GM06990 (cell line): ENCODE measurements at regions not wholly inside any gene's neighbourhood (a gene's known extent, or its start where the extent isn't known, plus 50 kb on each side); places are given as distances from the start of the nearest gene placed in this dataset.

ENCODE experiments used
- DNase-seq: peaks from one replicate; pipeline ENCODE4 v3.0.0-alpha.2; 2011; ENCODE audit not compliant: insufficient read length; ENCODE audit errors: extremely low read depth
- H3K27me3 ChIP-seq: replicated peaks from 2 replicates; pipeline ENCODE4 v1.6.0; 2011; ENCODE audit warnings: low read length; ENCODE audit not compliant: control insufficient read depth, insufficient read depth
- H3K36me3 ChIP-seq: 2 replicates; pipeline ENCODE4 v1.5.1; 2011; ENCODE audit warnings: low read length; ENCODE audit not compliant: control insufficient read depth, insufficient read depth
- H3K4me3 ChIP-seq: replicated peaks from 2 replicates; pipeline ENCODE4 v1.5.1; 2011; ENCODE audit warnings: low read depth, mild to moderate bottlenecking, control low read depth, low read length
- CTCF ChIP-seq: IDR thresholded peaks from 2 replicates; pipeline ENCODE4 v1.5.1; 2011; ENCODE audit warnings: low read length, control low read depth, mild to moderate bottlenecking, inconsistent platforms; ENCODE audit not compliant: insufficient read depth, poor library complexity, severe bottlenecking

GRCh38 chr3:145898487-145898886, 262.5 kb downstream of the PLOD2 start:
- H3K36me3 ChIP-seq: no peaks in the 10 kb centered on the region
- no peak for TF ChIP-seq CTCF
- H3K27me3 ChIP-seq: no peaks in the 10 kb centered on the region
- no peak for DNase-seq
- H3K4me3 ChIP-seq: no peak overlapping the region

GRCh38 chr3:145899241-145899640, 261.7 kb downstream of the PLOD2 start:
- Histone ChIP-seq H3K27me3 (no peaks in the 10 kb centered on the region), H3K4me3 (no peak overlapping the region), H3K36me3 (no peaks in the 10 kb centered on the region)
- DNase-seq: no peak
- no peak for TF ChIP-seq CTCF

GRCh38 chr3:145900056-145900829, 260.7 kb downstream of the PLOD2 start:
- no peak for TF ChIP-seq CTCF
- Histone ChIP-seq H3K4me3 (no peak overlapping the region), H3K36me3 (no peaks in the 10 kb centered on the region), H3K27me3 (no peaks in the 10 kb centered on the region)
- DNase-seq: peak; percentile 52

- no peak for DNase-seq
- H3K27me3 ChIP-seq: no peaks in the 10 kb centered on the region
- TF ChIP-seq CTCF: no peak
Measured at GRCh38 chr3:145902166-145902565, 258.8 kb downstream of the PLOD2 start.

GRCh38 chr3:145903472-145904013, 257.4 kb downstream of the PLOD2 start:
- TF ChIP-seq CTCF: no peak
- no peak for DNase-seq
- Histone ChIP-seq H3K27me3 (no peaks in the 10 kb centered on the region), H3K36me3 (no peaks in the 10 kb centered on the region), H3K4me3 (no peak overlapping the region)

More at GRCh38 chr3:145902166-145902565, 258.8 kb downstream of the PLOD2 start:
- H3K4me3 ChIP-seq: no peak overlapping the region
- H3K36me3 ChIP-seq: no peaks in the 10 kb centered on the region
